HUDEP-2 (cell line): ENCODE measurements at regions not wholly inside any gene's neighbourhood (a gene's known extent, or its start where the extent isn't known, plus 50 kb on each side); places are given as distances from the start of the nearest gene placed in this dataset.

Experiments
- DNase-seq, 76 experiments: peaks; one replicate each; lab custom pipeline; 2025; ENCODE audit not compliant: unreplicated experiment in 76 of 76; lab: John Stamatoyannopoulos, UW

- no peak for DNase-seq
Observed at GRCh38 chr2:236317938-236318396, 53.8 kb upstream of the ASB18 start.

GRCh38 chr2:236318401-236318800, 54.2 kb upstream of the ASB18 start:
- no peak for DNase-seq

GRCh38 chr2:236319036-236319435, 54.8 kb upstream of the ASB18 start:
- DNase-seq = no peak

- DNase-seq = no peak
Observed at GRCh38 chr2:236321415-236321814, 57.2 kb upstream of the ASB18 start.

GRCh38 chr2:236333417-236334121, 69.4 kb upstream of the ASB18 start:
- DNase-seq = no peak

- peak in 5 of 76 experiments; percentile 8 to 26 (median 13) for DNase-seq
Observed at GRCh38 chr2:236334122-236334876, 70.1 kb upstream of the ASB18 start.

- no peak for DNase-seq
Observed at GRCh38 chr2:236335696-236336574, 71.7 kb upstream of the ASB18 start.

- no peak for DNase-seq
Observed at GRCh38 chr2:236336575-236337464, 72.6 kb upstream of the ASB18 start.

- DNase-seq = no peak
Observed at GRCh38 chr2:236337465-236338325, 73.5 kb upstream of the ASB18 start.

GRCh38 chr2:236338495-236339184, 74.4 kb upstream of the ASB18 start:
- peak in 1 of 76 experiments; percentile 9 for DNase-seq

- no peak for DNase-seq
Observed at GRCh38 chr2:236340251-236340650, 76.0 kb upstream of the ASB18 start.

GRCh38 chr2:236341067-236341466, 76.9 kb upstream of the ASB18 start:
- no peak for DNase-seq

- DNase-seq = no peak
Observed at GRCh38 chr2:236341721-236342120, 77.5 kb upstream of the ASB18 start.

GRCh38 chr2:236342507-236342906, 78.3 kb upstream of the ASB18 start:
- no peak for DNase-seq

GRCh38 chr2:236342951-236343350, 78.7 kb upstream of the ASB18 start:
- DNase-seq = no peak

- peak in 40 of 76 experiments; percentile 1 to 59 (median 18) for DNase-seq
Observed at GRCh38 chr2:236343400-236344161, 79.4 kb upstream of the ASB18 start.

- DNase-seq = no peak
Observed at GRCh38 chr2:236344446-236344845, 80.2 kb upstream of the ASB18 start.
